CD4-positive, alpha-beta T cell treated with Interleukin-4 for 1 hour (primary cell): ENCODE measurements at regions not wholly inside any gene's neighbourhood (a gene's known extent, or its start where the extent isn't known, plus 50 kb on each side); places are given as distances from the start of the nearest gene placed in this dataset.
"Not testable (repeated sequence)": the region's sequence is repeated elsewhere in the genome, so short reads cannot be mapped to it uniquely, and the experiment has no call there.

ENCODE experiments used
- DNase-seq, 2 donors: peaks; one replicate each; pipeline ENCODE4 v3.0.0-alpha.2; 2020 to 2022

DNA sequence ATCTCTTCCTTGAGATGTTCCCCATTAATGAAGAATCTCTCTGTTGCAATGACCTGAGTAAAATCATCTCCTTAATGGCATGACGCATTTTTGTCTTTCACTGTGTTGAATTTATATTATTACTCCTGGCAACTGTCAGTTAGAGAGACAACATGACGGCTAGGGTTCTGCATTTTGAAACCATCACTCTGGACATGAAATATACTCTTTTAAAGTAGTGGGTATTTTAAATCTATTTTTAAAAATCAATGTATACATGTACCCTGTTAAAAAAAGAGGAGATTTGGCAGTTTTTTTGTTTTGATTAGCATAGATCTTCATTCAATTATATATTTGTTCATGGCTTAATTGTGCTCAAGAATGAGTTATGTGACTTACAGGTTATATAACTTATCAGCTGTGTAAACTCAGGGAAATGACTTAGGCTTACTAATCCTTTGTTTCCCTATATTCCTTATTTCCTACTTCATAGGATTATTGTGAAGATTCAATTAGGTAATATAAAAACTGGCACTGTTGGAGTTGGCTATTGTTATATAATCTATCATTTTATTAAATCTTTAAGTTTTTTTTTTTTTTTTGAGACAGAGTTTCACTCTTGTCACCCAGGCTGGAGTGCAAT lies 632.0 kb upstream of the SPRY2 start:
- DNase-seq = no peak

DNA sequence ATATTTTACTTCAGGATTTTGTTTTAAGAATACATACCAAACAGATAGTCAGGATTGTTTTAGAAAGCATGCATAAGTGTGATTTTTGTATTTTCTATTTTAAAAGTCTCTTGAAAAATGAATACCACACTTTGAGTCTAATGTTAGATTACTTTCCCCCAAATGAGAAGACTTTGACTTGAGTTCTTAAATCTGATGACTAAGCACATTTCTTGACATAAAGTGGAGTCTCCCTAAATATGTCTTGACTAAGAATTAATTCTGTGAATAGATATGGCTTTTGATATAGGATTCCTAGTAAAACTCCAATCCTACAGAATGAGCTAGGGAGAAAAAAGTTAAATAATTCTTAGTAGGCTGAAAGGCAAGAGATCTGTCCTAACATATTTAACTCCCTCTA lies 624.2 kb upstream of the SPRY2 start:
- no peak for DNase-seq

DNA sequence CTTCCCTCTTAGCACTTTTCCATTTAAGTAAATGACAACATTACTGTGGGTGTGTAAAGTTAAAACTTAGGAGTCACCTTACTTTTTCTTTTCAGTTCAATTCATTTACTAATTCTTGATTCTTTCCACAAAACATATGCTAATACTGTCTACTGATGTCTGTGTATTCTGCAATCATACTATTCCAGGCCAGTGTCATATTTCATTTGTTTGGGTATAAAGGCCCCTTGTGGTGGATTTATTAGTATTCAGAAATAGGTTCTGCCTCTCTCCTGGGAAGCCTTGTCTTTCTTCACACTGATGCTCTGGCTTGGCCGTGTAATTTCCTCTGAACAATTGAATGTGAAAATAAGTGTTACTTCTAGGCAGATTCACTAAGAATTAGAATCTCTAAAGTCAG lies 621.9 kb upstream of the SPRY2 start:
- DNase-seq = no peak

DNA sequence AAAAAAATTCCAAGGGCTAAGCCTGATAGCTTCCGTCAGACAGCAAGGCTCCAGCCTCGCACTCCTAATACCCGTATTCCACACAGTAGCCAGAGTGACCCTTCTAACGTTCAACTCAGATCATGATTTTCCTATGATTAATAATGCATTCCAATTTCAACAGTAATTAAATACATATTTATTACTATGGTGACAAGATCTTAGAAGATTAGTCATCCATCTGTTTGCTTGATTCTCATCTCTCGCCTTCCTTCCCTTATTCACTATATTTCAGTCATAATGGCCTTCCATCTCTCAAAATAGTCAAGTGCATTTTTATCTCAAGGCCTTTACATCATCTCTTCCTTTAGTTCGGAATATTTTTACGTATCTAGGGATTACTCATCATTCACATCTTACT lies 621.2 kb upstream of the SPRY2 start:
- DNase-seq = no peak

DNA sequence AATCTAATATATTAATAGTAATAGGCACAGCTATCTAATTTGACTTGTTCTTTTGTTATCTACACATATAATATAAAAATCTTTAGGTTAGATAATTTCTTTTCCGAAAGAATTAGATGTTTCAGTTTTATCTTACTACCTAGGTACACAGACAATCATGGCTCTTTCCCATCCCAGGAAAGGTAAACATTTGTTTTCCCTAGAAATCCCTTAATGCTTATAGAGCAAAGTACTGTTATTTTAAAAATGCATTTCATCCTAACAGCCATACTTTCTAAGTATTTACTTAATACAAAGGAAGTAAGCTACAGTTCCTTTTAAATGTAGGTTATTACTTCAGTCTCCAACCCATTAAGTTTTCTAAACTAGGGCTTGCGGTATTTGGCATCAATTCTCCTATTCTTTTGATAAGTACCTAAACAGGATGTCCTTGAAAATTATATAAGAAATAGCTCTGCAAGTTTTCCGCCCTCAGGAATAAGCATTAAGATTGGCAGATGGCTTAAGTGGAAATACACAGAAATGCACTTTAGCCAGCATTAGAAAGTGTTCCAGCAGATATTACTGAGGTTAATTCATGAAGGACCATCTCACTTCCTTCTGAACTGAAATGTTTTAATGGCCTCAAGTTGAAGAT lies 616.2 kb upstream of the SPRY2 start:
- DNase-seq = no peak

DNA sequence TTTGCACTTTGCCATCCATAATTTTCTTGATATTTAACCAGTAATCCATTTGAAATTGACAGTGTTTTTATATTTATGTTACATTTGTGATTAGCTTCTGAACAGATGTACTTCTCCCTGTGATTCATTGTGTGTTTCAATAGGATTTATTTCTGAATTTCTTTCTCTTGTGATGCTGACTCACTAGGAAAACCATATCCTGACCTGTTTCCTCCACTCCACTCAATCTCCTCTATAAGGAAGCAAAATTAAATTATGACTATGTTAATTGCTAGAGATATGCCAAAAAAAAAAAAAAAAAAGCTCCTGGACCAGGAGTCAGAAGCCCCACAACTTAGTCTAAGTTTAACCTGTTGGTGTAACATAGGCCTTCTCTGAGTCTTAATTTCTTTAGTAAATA lies 614.6 kb upstream of the SPRY2 start:
- no peak for DNase-seq

DNA sequence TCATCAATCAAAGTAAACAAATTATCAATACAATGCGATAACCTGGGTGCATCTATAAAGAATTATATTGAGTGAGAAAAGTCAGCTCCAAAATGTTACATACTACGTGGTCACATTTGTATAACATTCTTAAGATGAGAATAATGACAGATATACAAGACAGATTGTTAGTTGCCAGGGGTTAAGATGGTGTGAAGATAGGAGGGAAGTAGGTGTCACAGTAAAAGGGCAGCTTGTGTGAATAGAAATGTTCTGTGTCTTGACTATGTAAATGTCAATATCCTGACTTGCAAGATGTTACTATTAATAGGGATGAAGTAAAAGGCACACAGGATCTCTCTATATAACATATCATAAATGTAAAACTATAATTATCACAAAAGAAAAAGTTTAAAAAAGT lies 611.2 kb upstream of the SPRY2 start:
- no peak for DNase-seq

DNA sequence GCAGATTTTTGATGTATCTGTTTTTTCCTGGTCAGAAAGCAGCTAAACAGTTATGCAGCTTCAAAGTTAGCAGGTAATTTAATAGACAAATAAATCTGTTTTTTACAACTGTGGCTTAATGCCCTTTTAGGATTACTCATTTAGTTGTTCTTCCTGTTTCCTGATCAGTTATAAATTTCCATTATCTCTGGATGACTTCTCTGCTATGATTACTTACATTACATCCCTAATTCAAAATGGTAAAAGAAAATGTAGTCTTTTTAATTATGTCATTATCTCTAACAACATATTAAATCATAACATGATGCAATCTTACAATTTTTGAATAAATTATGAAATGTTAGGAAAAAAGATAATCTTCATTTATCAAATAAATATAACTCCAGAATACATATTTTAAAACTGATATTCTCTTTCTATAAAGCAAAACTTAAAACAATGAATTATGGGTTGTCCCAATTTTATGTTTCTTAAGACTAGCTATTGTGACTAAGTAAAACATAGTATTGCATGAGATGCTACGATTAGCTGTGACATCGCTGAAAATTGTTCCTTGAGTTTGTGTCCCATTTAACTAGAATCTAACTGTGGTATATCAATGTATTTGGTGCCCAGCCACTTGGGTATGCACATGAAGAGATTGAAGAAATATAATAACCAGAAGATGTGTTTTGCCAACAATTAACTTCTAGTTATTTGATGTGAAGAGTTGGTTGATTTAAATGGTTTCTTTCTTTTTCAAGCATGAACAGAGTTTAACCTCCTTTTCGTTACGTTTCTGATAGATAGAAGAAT lies 605.3 kb upstream of the SPRY2 start:
- no peak for DNase-seq

DNA sequence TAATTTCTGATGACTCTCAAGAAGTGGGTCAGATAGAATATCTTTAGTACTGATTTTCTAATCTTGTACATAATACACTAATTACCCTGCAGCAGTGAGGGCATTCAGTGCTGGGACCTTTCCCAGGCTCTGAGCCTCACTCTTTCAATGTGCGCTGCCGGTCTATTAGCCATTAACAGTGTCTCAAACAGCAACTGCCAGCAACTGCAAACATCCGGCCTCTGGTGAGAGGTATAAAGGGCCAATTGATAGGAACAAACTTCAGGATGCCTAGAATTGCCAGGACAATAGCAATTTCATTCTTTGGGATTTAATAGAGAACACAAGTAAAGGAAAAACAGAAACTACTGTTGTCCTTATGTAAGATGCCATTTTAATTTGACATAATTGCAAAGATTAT lies 604.4 kb upstream of the SPRY2 start:
- DNase-seq = no peak

DNA sequence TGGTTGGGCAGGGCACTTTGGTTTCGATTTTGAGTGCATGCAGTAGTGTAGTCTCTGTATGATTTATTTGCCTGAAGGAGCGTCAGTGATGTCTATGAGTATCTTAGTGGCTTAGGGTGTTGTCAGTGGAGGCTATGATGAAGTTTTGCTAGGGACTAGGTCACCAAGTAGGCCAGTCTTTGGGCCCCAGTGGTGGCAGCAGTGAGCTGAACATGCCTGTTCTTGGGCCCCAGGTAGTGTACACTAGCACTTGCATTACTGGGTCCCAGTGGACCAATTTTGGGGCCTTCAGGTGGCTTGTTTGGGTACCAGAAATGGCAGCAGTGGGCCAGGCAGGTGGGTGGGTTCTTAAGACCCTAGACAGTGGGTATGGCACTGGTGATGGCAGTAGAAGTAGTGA lies 598.7 kb upstream of the SPRY2 start:
- DNase-seq = no peak

DNA sequence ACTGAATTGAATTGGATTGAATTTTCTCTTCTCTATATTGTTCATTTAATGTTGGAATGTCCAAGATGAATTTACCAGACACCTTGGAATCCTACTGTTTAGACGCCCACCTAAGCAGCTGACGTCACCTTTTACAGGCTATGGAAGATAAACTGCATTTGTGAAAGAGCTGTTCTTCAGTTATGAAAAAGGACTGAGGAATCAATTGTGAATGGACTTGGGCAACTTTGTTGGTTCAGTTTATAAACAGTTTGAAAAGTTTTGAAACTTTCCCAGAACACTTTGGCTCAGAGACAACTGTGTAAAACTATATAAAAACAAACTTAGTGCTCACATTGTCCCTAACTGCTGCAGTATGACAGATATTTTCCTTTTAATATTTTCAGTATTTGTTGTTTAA lies 590.8 kb upstream of the SPRY2 start:
- no peak for DNase-seq

DNA sequence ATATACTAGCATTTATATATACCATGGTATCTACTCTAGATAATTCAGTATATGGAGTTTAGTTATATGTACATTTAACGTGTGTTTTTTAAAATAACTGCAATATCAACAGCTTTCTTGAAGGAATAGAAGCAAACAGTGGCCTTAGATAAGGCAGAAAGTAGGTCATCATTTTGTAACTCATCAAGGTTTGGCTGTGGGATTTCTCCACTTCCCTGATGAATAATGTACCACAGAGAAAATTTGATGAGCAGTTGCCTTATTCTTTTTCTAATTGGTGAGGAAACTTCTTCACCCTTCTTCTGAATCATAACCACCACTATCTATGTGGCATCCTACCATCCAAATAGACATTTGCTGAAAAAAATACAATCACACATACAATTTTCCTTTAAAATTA lies 590.2 kb upstream of the SPRY2 start:
- no peak for DNase-seq

DNA sequence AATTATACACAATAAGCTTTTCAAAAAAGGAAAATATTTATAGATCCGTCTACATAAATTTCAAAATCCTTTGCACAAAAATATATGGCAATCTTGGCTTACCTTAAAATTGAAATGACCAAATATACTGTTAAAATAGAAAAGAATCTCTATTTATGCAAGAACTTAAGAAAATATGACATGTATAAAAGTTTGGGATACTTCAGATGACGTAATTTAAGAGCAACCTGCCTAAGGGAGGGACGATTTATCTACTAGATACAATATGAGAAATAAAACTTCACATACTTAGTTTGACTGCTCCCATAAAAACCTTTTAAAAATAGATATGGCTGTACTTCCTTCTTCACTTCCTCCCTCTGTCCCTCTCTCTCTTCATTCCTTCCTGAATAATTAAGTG lies 587.3 kb upstream of the SPRY2 start:
- DNase-seq = no peak

DNA sequence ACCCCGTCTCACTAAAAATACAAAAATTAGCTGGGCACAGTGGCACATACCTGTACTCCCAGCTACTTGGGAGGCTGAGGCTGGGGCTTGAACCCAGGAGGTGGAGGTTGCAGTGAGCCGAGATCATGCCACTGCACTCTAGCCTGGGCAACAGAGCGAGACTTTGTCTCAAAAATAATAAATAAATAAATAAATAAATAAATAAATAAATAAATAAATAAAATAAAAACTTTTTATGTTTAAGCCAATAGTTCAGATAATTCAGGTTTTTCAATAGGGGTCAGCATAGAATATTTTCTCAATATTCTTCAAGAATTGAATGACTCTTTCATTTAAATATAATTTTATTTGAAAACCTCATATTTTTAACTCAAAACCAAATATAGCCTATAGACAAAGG lies 585.1 kb upstream of the SPRY2 start:
- DNase-seq = not testable (repeated sequence)

DNA sequence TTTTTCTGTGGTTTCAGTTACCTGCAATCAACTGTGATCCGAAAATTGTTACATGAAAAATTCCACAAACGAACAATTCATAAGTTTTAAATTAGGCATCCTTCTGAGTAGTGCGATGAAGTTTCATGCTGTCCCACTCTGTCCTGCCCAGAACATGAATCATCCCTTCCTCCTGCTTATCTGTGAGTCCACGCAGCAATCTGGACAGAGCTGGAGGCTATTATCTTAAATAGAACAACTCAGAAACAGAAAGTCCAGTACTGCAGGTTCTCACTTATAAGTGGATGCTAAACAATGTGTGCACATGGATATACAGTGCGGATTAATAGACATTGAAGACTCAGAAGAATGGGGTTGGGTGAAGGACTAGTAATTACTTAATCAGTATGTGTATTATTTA lies 583.7 kb upstream of the SPRY2 start:
- DNase-seq = no peak

DNA sequence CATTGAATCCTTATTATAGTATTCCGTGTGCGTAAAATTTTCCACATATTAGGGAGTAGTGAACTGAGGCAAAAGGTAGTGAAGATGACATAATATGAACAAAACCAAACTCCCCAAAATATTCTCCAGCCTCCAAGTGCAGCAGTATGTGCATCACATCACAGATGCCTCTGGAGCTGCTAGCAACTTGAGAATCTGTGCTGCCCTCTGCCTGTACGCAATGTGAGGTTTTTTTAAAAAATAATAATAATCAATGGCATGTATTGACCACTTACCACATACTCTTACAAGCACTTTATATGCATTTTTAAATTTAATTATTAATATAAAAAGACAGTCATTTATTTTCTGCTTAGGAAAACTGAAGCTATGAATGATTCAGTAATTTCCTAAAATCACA lies 583.0 kb upstream of the SPRY2 start:
- DNase-seq = no peak

DNA sequence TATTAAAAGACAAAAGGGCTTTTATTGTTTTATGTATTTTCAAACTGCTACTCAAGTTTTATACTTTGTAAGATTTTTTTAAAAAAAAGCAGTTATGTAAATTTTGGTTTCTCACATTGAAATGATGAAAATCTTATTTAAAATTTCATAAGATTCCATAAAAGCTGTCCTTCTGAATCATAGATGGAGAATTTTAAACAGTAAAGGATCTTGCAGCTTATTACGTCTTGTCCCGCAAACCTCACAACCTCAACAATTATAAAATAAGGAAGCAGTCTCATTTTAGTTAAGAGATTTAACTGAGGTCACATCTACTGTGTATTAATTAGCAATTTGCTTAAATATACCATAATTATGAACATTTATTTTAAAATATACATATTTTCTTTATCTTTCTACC lies 581.0 kb upstream of the SPRY2 start:
- no peak for DNase-seq

DNA sequence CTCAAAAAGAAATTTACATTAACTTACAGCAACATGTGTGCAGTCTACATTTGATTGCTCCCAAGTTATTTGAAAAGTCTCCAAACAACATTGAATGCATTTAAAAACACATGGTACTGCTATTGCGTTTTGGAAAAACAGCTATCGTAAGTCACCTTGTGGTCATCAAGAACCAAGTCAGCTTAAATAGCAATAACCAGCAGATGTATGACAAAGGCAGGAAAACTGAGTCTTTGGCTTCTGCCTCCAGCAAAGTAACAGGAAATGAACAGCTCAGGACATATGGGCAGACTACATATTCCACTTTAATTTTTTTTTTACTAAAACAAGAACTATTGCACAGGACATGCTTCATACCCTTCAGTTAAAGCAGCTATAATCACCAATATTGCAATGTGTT lies 580.6 kb upstream of the SPRY2 start:
- DNase-seq = no peak

DNA sequence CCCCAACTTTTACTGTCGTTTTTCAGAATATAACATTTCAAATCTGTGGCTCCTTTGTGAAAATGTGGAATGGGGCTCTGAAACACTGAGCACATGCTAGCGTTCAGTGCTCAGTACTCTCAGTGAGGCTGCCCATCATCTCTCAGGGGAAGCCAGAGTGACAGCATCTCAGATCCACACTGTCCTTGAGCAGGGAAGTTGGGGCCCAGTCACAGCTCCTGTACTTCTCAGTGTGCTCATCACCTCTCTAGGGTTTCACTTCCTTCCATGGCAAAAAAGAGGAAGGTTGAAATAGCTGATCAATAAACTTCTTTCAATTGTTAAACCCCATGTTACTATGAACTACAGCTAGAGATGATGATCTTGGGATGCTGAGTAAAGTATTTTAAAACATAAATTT lies 565.9 kb upstream of the SPRY2 start:
- DNase-seq = no peak

DNA sequence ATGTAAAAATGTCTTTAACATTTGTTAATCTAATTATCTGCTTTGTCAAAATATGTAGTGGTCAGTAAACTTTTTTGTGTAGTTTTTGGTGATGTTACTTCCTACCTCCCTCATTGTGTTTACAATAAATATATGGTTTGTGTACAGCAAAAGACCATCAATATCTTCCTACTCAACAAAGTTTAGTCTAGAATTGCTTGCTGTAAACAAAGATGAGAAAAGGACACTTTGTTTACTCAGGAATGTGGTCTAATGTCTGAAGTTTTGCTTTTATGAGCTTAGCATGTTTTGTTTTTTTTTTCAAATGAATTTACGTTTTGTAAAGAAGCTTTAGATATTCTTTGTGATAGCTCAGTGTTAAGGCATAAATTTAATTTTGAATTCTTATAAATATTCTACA lies 563.5 kb upstream of the SPRY2 start:
- no peak for DNase-seq

DNA sequence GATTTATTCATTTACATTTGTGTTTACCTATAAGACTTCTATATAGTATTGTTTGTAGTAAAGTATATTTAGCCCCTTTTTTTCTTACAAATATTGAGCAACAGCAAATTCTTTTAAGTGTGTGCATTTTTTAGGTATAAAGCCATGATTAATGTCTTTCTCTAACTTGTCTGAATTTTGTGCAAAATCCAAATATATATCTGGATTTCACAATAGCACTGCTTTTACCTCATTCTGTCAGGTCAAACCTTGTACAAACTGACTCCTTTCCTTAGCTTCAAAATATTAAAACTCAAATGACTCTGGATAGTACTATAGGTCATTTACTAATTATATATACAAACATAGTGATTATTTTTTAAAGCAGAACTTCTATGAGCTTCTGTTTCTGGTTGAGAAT lies 563.0 kb upstream of the SPRY2 start:
- DNase-seq = no peak

DNA sequence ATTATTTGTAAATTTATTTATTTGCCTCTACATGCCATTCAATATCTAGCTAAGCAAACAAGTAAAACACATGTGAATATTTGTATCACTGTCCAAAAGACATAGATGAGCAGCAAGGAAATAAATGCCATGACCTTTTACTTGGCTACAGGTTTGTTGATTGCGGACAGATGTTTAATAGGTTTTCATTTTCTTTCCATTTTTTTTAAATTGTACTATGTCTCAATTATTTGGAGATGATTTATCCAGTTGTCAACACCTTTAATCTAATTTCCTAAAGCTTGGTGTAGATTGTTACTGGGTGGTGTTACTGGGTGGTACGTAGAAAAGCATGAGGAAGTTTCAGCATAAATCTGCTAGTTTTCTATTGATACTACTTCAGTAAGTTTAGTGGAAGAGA lies 560.6 kb upstream of the SPRY2 start:
- no peak for DNase-seq

DNA sequence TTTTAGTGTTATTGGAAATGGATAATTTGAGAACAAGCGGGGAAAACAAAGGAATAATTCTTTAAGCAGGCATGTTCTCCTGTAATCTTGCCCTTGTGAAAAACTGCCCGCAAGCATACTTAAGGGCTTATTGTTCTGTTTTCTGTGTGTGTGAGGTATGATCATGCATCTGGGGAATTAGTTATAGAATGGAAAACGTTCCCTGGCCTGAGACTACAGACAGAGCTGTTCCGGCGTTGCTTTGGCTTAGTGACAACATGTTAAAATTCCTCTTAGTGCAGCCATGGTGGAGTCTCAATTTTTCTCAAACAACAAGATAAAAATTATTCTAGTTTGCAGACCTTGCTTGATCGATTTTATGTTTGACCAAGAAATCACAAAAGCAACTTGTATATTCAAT lies 560.2 kb upstream of the SPRY2 start:
- DNase-seq = no peak

DNA sequence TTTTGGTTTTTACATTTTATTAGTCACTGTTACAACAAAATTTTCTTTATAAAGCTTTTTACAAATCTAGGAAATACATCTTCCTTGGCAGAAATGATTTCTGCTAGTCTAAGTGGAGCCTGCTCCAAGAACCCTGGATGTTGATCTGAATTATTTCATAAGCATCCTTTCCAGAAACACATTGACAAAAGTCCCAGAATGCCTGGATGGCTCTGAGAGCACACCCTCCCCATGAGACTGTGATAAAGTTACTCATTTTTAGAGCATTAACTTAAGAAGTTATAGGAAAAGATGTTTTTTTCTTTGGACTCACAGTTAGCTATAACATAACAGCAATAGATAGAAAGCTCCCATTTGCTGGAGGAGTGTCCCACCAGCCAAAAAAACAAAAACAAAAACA lies 559.6 kb upstream of the SPRY2 start:
- DNase-seq = no peak

DNA sequence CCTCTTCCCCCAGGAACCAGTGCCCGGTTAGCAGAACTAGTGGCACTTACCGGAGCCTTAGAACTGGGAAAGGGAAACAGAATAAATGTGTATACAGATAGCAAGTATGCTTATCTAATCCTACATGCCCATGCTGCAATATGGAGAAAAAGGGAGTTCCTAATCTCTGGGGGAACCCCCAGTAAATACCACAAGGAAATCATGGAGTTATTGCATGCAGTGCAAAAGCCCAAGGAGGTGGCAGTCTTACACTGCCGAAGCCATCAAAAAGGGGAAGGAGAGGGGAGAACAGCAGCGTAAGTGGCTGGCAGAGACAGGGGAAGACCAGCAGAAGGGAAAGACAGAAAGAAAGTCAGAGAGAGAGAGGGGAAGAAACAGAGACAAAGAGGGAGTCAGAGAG lies 556.7 kb upstream of the SPRY2 start:
- DNase-seq = not testable (repeated sequence)
